ENCODE measurements at regions not wholly inside any gene's neighbourhood (a gene's known extent, or its start where the extent isn't known, plus 50 kb on each side); places are given as distances from the start of the nearest gene placed in this dataset.

- TF ChIP-seq EZH2 (IDR thresholded peaks at IDR 0.05; ENCODE audit: low read length, unreplicated experiment) = no peak
- no peak for TF ChIP-seq CTCF (conservative IDR thresholded peaks at IDR 0.05; ENCODE audit: low read depth, low read length)
Observed at GRCh38 chr16:65666132-65666941, 544.5 kb upstream of the CDH11 start.
